Kidney (tissue), 13 donors: ENCODE measurements at regions not wholly inside any gene's neighbourhood (a gene's known extent, or its start where the extent isn't known, plus 50 kb on each side); places are given as distances from the start of the nearest gene placed in this dataset.

ENCODE experiments used
- DNase-seq, 5 donors: peaks; one replicate each; pipeline ENCODE4 v3.0.0-alpha.2; 2013 to 2020
- FAIRE-seq: peaks from 2 replicates; lab custom pipeline; 2012; peaks lifted over from hg19 to GRCh38; lab: Jason Lieb, UNC
- H3K27ac ChIP-seq, 2 donors: one replicate each; pipeline ENCODE4 v1.7.0; 2013; ENCODE audit warnings: low read depth in 2 of 2, low read length in 2 of 2, inconsistent platforms in 1 of 2
- H3K27me3 ChIP-seq: one replicate; pipeline ENCODE4 v1.7.1; 2013; ENCODE audit warnings: low read length, inconsistent platforms; ENCODE audit not compliant: control insufficient read depth, insufficient read depth
- H3K36me3 ChIP-seq, 3 donors: one replicate each; pipeline versions ENCODE4 v1.7.0 to v1.7.1; 2013; ENCODE audit warnings: low read length in 3 of 3, control low read depth in 1 of 3, inconsistent platforms in 1 of 3; ENCODE audit not compliant: insufficient read depth in 3 of 3, control insufficient read depth in 2 of 3
- H3K4me1 ChIP-seq, 3 donors: one replicate each; pipeline versions ENCODE4 v1.7.0 to v1.7.1; 2013; ENCODE audit warnings: low read length in 3 of 3, inconsistent platforms in 1 of 3, low read depth in 1 of 3; ENCODE audit not compliant: control insufficient read depth in 2 of 3, insufficient read depth in 2 of 3
- H3K4me3 ChIP-seq, 3 donors: one replicate each; pipeline versions ENCODE4 v1.7.0 to v1.8.1; 2013; ENCODE audit warnings: low read length in 3 of 3, control low read depth in 1 of 3, inconsistent platforms in 1 of 3
- H3K9ac ChIP-seq, 3 donors: one replicate each; pipeline versions ENCODE4 v1.7.0 to v1.7.1; 2013; ENCODE audit warnings: low read length in 3 of 3, control low read depth in 1 of 3, inconsistent platforms in 1 of 3
- H3K9me3 ChIP-seq, 3 donors: one replicate each; pipeline versions ENCODE4 v1.7.0 to v1.7.1; 2013; ENCODE audit warnings: low read length in 3 of 3, control low read depth in 1 of 3, inconsistent platforms in 1 of 3; ENCODE audit not compliant: control insufficient read depth in 2 of 3, insufficient read depth in 1 of 3
- CTCF ChIP-seq: IDR thresholded peaks from 3 replicates; pipeline ENCODE4 v1.5.1; 2012; ENCODE audit warnings: mild to moderate bottlenecking, moderate library complexity, borderline replicate concordance; ENCODE audit not compliant: insufficient read depth; ENCODE audit errors: extremely low read depth
- intact Hi-C: fragments of 100-400 bp; cut with DNase I; formaldehyde crosslinking; loops from one replicate; pipeline ENCODE4 v1.11.1; 2022
- donor health status: control.
- donor health status: control.
- donor health status: control.
- donor health status: control.
- donor health status: control.
- donor health status: DM: yes; HTN: yes; CAD: no.
- donor health status: Normal renal cell carcinoma (clear cell type).

GRCh38 chr4:152038238-152038637 lies 277.4 kb upstream of the GATB start:
- DNase-seq = no peak
- Histone ChIP-seq H3K4me3 (no peak overlapping the region), H3K4me1 (no peaks in the 10 kb centered on the region), H3K9ac (no peak overlapping the region), H3K27me3 (no peaks in the 10 kb centered on the region), H3K36me3 (no peaks in the 10 kb centered on the region), H3K27ac (no peak overlapping the region), H3K9me3 (peaks cover 0 to 2% (median 0%) of the 10 kb centered on the region in 3 donors)
- TF ChIP-seq CTCF = no peak
- intact Hi-C loops = no loop called here
- no peak for FAIRE-seq

- Histone ChIP-seq H3K9ac (no peak overlapping the region), H3K36me3 (no peaks in the 10 kb centered on the region), H3K27ac (no peak overlapping the region), H3K9me3 (no peaks in the 10 kb centered on the region), H3K4me1 (no peaks in the 10 kb centered on the region), H3K27me3 (no peaks in the 10 kb centered on the region), H3K4me3 (no peak overlapping the region)
- intact Hi-C loops = no loop called here
- DNase-seq (no peak), FAIRE-seq (no peak)
- TF ChIP-seq CTCF = no peak
Observed at GRCh38 chr4:152037435-152037834, 276.6 kb upstream of the GATB start.

DNA sequence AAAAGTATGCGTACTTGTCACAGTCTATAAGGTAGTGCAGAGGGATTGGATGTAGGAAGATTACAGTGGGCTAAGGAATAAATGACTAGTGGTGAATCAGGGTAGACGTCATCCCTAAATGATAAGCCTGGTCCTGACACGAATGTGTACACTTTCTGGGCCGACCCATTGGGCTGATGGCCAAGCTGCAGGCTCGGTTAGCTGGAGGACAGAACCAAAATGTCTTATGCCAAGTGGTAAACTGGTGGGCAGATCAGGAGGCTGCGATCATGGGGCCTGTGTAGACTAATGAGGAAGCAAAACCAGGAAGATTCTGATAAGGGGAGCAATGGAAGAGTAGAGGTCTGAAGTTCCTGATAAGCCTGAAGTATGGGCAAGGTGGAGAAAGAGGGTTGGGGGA lies 272.8 kb upstream of the GATB start:
- FAIRE-seq (no peak), DNase-seq (no peak)
- Histone ChIP-seq H3K9ac (no peak overlapping the region), H3K27me3 (no peaks in the 10 kb centered on the region), H3K4me1 (no peaks in the 10 kb centered on the region), H3K9me3 (no peaks in the 10 kb centered on the region), H3K27ac (no peak overlapping the region), H3K4me3 (no peak overlapping the region), H3K36me3 (no peaks in the 10 kb centered on the region)
- no peak for TF ChIP-seq CTCF
- intact Hi-C loops = no loop called here

- Histone ChIP-seq H3K27me3 (no peaks in the 10 kb centered on the region), H3K27ac (no peak overlapping the region), H3K4me1 (no peaks in the 10 kb centered on the region), H3K36me3 (no peaks in the 10 kb centered on the region), H3K9me3 (no peaks in the 10 kb centered on the region), H3K4me3 (no peak overlapping the region), H3K9ac (no peak overlapping the region)
- DNase-seq (no peak), FAIRE-seq (no peak)
- intact Hi-C loops = no loop called here
- TF ChIP-seq CTCF = no peak
Observed at GRCh38 chr4:152032722-152033131, 271.9 kb upstream of the GATB start.
